HK-2 (cell line): ENCODE measurements at regions not wholly inside any gene's neighbourhood (a gene's known extent, or its start where the extent isn't known, plus 50 kb on each side); places are given as distances from the start of the nearest gene placed in this dataset.

ENCODE experiments used
- DNase-seq: peaks from one replicate; pipeline ENCODE4 v3.0.0-alpha.2; 2018; ENCODE audit not compliant: unreplicated experiment

DNA sequence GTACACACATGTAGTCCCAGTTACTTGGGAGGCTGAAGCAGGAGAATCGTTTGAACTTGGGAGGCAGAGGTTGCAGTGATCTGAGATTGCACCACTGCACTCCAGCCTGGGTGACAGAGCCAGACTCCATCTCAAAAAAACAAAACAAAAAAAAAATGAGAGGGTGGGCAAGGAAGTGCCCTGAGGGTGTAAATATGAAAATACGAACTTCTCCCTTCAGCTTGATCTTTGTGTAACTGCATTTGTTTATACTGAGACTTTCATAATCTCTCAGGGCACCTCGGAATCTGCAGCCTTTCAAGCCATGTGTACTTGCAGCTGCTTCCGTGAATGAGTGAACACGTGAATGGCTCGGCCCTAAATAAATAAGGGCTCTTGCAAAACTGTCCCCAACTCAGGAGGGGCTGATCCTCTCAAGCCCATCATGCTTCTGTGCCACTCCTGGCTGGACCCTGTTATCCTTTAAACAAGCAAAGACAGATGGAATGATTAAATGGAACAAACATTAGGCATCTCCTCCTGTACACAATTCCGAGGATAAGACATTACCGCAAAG lies 96.8 kb downstream of the BOD1L2 start:
- no peak for DNase-seq

DNA sequence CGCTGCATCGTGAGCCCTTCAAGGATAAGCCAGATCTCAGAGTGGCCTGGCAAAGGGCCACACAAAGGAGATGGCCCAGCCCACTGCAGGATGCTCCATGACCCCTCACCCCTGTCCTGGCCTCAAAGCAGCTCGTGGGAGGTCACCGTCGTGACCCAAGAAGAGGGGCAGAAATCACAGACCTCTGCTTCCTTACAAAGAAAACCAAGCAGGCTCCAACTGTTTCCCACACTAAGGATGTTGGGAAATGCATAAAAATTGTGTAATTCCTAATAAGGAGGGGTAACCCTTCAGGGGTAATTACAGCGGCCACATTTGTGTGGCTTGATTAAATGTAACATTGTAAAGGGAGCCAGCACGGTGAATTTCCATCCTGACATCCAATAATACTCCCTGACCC lies 102.3 kb downstream of the BOD1L2 start:
- DNase-seq = no peak

DNA sequence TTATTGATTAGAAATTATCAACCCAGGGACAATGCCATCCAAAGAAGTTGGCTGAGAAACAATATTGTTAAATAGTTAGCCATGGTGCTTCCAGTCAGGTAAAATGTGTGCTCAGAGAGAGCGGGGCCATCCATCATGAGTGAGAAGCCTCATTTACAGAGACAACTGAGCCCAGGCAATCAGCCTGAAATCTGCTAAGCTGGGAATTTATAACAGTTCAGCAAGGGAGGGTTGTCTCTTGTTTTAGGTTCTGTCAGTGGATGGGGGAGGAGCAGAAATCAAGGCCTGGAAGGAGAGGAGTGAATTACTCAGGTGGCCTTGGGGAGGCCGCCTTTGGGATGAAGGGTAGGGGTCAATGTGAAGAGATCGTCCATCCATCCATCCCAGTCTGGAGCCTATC lies 102.5 kb upstream of the ST8SIA3 start:
- DNase-seq = no peak

DNA sequence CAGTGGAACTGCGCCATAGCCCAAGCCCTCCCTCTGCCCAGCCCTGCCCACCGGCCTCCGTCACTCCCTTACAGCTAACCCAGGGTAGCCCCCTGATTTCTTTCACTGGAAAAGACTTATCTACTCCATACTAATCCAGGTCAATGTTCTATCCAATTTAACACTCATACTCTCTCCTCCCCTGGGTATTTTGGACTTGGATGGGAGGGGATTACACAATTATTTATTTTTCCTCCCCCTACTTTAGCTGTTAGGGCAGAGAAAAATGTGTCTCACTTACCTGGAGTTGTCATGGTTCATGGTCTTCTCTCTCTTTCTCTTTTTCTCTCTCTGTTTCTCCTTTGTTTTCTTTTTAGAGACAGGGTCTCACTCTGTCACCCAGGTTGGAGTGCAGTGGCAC lies 100.6 kb upstream of the ST8SIA3 start:
- no peak for DNase-seq

DNA sequence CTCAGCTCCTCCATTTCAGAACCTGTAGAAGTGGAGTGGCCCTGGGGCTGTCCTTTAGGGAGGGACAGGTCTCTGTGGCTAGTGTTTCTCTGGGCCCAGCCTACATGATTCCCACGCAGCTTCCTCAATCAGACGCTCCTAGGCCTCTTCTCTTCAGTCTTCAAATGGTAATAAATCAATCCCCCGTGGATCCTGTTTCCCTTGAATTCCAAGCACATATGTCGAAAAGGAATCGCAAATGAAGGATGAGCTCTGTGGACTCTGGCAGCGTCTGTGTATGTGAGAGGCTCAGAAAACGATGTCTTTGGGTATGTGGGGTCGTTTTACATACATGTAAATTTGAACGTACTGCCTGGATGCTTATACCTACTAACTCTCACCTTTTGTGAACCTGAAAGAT lies 98.5 kb upstream of the ST8SIA3 start:
- no peak for DNase-seq

DNA sequence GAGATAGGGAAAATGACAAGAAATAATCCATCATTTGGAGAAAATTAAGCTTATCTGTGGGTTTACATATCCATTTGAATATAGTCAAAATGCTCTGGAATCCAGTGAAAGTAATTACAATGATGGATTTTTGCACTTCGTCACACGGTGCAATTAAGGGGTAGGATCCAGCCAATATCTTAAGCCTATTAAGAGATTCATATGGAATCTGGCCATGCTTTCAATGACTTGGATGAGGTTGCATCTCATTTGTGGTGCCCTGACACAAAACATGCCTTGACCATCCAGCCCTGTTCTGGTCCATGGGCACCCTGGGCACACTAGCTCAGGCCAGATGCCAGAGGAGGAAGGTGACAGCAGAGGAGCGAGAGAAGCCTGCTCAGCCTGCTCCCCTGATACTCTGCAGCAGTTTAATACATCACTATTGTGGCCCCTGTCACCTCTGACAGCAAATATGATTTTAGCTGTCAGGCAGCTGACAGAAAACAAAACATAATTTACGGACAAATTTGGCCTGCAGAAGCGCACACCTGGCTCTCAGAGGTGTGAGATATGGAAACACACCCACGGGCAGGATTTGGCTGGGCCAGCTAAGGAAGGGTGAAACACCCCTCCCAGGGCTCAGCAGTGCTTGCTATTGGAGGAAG lies 94.1 kb upstream of the ST8SIA3 start:
- no peak for DNase-seq

DNA sequence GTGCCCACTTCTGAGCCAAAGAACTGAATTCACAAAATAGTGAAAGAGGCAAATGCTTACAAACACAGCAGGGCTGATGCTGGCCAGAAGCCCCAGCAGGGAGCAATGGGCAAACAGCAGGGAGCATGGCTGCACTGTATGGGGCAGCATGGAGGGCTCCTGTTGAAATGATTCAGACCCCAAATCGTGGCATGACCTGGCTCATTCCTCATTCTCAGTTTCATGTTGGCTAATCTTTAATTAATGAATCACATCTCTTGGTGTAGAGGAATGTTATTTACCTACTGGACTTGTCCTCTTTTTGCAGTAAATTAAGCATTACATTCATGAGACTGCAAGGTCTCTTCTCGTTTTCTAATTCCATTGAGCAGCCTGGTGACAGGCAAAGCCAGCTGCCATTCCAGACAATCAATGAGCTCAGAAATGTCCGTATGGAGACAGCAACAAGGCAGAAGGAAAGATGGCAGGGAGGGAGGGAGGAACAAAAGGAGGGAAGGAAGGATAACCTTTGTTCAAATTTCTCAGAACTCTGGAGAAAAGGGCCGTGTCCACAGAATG lies 84.9 kb upstream of the ST8SIA3 start:
- peak; percentile 12 for DNase-seq

DNA sequence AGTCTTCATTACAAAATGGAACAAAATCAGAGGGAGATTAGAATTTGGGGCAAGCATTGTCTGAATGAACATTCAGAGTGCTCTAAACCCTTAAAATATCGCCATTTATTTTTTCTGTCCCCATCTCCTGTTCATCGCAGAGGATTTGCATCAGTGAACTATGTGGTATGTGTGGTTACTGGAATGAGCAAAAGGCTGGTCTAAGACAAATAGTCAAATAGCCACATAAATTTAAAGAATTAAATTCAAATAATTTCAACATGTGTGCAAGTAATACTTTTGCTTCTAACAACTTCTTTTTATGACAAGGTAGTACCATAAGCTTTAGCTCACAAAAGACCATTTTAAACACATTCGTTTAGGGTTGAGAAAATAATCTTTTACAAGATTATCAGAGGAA lies 82.6 kb upstream of the ST8SIA3 start:
- no peak for DNase-seq

DNA sequence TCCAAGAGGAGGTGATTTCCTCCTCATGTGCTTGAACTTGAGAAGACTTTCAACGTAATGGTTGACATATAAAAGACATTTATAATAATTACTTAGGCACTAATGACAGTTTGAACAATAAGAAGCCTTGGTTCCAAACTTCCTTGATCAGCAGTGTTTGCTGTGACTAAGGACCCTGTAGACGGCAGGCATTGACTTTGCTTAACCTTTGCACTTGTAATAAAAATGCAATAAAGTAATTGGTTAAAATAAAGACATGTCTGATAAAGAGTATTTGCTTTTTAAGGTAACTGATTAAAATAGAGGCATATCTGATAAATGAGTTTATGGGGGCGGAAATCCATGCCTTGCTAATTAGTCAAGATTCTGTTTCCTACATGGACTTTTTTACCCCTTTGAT lies 82.2 kb upstream of the ST8SIA3 start:
- no peak for DNase-seq

DNA sequence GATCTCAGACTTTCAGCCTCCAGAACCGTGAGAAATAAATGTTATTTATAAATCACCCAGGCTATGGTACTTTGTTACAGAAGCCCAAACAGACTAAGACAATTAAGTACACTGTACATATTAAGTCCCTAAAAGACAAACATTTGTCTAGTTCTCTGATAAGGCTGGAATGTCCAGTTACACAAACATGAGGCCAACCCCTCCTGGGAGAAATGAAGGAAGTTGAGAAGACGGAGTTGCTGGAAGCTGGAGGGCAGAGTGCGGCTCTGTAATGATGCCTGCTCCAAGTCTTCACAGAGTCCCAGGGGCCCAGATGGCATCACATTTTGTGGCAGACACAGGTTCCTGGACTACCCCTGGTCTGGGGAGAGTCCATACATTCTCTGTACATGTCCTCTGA lies 79.2 kb upstream of the ST8SIA3 start:
- DNase-seq = no peak

DNA sequence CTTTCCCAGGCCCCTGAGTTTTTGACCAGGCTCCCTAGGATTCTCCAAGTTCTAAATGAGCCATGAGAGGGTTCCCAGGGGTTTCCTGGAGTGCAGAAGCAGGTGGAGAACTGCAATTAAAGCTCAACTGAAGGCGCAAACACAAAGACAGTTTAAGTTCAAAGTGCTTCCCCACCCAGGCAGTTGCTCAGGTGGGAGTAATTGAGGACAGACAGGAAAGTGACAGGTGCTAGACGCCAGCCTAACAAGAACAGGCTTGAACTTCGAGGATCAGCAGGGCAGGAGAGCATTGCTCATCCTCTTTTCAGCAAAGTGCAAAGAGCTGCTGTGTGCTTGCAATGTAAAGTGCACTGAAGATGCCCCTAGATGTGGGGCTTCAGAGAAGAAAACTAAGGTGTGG lies 77.2 kb upstream of the ST8SIA3 start:
- DNase-seq = no peak

DNA sequence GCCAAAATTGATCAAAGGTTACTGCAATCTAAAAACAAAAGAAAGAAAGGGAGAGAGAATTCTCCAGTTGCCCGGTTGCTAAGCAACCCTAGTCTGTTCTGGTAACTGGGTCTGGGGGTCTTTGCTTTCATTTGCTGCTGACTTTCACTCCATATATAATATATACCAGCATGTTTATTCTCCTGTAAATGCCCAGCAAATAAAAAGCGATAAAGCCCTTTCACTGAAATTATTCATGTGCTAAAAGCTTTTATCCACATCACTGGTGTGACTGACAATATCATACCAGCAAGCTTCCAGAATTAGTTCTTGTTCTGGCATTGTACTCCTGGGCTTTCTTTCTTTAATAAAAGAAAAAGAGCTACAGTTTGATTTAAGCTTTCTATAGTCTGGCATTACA lies 75.5 kb upstream of the ST8SIA3 start:
- DNase-seq = no peak

DNA sequence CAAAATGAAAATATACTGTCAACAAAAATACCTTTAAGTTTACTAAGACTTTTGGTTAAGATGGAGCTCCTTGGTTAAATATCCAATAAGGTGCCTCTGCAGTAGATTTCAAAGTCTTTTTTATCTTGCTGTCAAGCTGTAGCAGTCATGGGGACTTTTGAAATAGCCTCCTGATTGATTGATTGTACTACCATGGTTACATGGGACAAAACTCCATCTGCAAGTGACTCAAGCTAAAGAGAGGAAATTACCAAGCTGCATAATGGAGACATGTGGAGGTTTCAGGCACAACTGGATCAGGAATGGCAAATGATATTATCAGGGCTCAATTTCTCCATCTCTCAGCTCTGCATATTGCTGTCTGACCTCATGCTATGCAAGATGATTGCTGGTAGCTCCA lies 73.4 kb upstream of the ST8SIA3 start:
- DNase-seq = no peak

DNA sequence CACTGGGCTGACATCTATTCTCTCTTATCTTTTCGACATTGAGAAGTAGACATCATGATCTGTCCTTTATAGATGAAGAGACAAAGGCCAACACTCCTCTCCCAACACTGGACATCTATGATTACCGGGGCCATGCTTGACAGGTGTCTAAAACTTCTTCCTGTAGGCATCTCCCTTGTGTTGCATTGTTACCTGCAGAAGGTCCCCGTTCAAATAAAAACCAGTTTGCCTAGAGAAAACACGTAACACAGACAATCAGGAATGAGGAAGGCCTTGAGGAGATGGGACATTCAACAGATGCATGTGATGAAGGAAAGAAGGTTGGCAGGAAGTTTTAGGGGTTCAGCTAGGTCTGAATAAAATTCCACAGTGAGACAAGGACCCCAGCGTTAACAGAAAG lies 70.8 kb upstream of the ST8SIA3 start:
- no peak for DNase-seq

DNA sequence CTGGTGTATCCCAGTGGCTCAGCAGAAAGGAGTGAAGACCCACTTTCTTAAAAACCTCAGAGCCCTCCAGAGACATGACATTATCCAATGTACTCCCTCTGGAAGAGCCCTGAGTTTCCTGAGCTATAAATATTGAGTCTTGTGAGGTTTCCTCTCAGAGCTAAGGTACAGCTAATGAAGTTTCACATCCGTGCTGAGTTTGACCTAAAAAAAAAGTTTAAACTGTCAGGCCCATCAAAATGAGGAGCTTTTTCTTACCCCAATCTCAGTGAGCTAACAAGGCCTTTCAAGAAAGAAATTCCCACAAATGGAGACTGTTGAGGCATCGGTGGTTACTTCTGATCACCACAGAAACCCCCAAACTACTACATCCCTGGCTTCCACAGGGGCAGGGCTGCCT lies 65.4 kb upstream of the ST8SIA3 start:
- no peak for DNase-seq

DNA sequence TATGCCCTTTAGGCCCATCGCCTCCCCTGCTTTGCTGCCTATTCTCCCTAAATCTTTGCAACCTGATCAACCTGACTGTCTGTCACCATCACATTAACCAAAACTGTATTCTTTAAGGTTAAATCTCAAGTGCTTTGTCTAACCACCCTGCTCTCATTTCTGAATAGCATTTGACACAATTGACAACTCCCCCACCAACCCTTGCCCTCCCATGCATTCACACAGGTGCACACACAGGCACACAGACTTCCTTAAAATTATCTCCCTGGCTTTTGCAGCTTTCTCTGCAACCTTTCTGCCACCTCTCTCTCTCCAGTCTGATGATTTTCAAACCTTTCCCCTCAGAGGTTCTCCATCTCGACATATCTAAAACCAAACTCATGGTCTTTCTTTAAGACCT lies 64.6 kb upstream of the ST8SIA3 start:
- DNase-seq = no peak

DNA sequence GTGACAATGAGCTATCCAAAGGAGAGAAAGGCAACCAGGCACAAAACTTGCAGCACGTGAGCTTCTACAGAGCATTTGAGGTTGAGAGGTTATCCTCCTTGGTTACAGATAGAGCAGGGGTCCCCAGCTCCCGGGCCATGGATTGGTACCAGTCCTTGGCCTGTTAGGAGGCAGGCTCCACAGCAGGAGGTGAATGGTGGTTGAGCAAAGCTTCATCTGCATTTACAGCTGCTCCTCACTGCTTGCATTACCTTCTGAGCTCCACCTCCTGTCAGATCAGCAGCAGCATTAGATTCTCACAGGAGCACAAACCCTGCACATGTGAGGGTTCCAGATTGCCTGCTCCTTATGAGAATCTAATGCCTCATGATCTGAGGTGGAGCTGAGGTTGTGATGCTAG lies 57.8 kb upstream of the ST8SIA3 start:
- DNase-seq = no peak

DNA sequence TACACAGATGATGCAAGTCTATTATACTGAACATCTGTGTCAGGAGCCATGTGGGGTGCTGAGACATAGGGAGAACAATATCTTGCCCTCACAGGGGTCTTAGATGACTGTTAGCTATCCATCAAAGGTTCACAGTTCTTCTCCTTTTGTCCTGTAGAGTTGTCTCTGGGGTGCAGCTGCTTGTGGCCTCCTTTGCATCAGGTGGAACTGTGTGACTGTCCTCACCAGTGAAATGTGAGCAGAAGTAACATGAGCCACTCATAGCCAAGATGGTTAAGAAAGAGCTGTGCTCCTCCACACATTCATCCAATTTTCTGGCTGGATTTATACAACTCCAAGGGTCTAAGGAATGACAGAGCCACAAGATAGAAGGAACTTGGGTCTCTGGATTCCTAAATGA lies 56.0 kb upstream of the ST8SIA3 start:
- DNase-seq = no peak

DNA sequence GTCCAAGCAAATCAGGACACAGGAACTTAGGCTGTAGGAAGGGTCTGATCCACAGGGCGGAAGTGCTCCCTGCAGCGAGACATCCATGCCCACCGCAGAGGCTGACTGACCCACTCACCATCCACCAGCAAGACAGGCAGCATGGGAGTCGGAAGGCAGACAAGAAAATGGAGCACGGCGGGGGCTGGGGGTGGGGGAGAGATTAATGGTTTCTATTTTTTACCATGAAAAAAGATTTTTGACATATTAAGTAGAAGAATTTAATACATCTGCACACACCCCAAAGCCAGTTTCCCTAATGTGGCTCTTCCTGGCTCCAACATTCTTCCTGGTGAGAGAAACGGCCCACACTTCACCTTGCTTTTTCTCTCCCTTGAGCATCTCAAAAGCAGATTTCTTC lies 55.1 kb upstream of the ST8SIA3 start:
- no peak for DNase-seq

DNA sequence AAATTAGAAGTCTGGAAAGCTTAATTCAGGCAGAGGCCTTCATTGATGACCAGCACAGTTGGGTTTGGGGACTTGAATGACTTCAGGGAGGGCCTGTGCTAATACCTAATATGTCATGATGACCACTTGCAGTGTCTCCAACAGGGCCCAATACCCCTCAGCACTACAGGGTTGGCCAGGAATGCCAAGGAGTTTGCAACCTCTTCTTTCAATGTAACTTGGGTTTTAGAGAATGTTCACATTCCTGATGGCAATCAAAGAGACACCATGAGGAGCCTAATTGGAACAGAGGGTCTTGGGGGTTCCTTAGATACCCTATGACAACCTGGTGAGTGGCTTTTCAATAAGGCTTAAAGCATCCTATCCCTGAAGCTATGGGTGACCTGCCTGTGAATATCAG lies 52.4 kb upstream of the ST8SIA3 start:
- DNase-seq = no peak

DNA sequence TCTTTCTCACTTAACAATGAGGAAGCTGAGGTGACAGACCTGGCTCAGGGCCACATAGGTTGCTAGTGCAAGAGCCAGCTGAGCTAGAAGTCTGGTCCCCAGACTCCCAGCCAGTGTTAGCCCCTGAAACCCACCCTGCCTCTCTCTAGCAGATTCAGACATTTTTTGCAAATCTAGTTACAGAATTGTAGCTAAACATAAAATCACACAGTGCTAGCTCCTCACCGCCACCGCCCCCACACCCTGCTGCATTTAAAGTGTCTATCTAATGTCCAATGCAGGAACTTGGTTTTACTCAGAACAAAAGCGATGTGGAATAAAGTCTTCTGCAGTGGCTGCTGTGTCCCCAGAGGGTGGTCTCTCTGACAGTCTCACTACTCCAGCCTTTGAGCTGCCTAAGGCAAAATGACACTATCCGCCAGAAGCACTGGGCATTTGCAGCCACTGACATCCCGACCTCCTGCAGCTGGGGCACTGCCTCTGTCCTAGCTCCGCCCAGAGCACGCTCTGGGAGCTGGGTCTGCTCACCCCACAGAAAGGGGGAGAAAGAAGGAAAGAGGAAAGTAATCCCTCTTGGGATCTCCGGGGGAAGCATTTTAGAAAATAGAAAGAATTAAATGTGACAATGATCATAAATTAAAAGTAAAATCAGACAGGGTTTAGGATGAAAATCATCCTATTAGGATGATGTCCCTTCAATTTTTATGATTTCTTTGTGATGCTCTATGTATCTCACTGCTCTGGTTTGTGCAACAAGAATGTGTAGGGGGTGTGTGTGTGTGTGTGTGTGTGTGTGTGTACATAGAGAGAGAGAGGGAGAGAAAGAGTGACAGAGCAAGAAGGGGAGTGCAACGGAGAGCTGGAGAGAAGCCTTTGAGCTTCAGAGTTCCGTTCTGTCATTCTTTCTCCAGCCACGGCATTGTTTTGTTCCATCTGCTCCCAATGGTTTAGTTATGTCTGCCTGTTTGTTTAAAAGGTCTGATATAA lies 50.5 kb upstream of the ST8SIA3 start:
- DNase-seq = no peak
